Keratinocyte (primary cell): ENCODE measurements at regions not wholly inside any gene's neighbourhood (a gene's known extent, or its start where the extent isn't known, plus 50 kb on each side); places are given as distances from the start of the nearest gene placed in this dataset.

Source experiments
- DNase-seq: peaks from one replicate; pipeline ENCODE4 v3.0.0-alpha.2; 2011; ENCODE audit warnings: low read depth, missing footprints, low spot score
- FAIRE-seq: peaks from 2 replicates; lab custom pipeline; 2011; peaks lifted over from hg19 to GRCh38; lab: Jason Lieb, UNC
- H2AFZ ChIP-seq: 2 replicates; pipeline ENCODE4 v1.6.0; 2012; ENCODE audit warnings: low read length, control low read depth, inconsistent platforms; ENCODE audit not compliant: control insufficient read depth
- H3K27ac ChIP-seq: 2 replicates; pipeline ENCODE4 v1.5.1; 2011; ENCODE audit warnings: low read length; ENCODE audit not compliant: control insufficient read depth, insufficient read depth
- H3K27me3 ChIP-seq: 3 replicates; pipeline ENCODE4 v1.6.0; 2011; ENCODE audit warnings: low read length; ENCODE audit not compliant: control insufficient read depth, insufficient read depth; ENCODE audit errors: extremely low read depth
- H3K36me3 ChIP-seq, 2 experiments: 2 replicates in 1 of 2; 3 replicates in 1 of 2; pipeline ENCODE4 v1.5.1; 2011; ENCODE audit warnings: low read length in 2 of 2, mild to moderate bottlenecking in 1 of 2; ENCODE audit not compliant: control insufficient read depth in 2 of 2, insufficient read depth in 2 of 2; ENCODE audit errors: extremely low read depth in 1 of 2
- H3K4me1 ChIP-seq: 3 replicates; pipeline ENCODE4 v1.5.1; 2011; ENCODE audit warnings: low read length; ENCODE audit not compliant: control insufficient read depth, insufficient read depth; ENCODE audit errors: extremely low read depth
- H3K4me2 ChIP-seq: 3 replicates; pipeline ENCODE4 v1.6.0; 2011; ENCODE audit warnings: low read depth, low read length; ENCODE audit not compliant: control insufficient read depth, insufficient read depth; ENCODE audit errors: extremely low read depth
- H3K4me3 ChIP-seq, 3 experiments: fragments of 200-600 bp in 1 of 3; sonication (generic) in 1 of 3; 2 replicates in 2 of 3; 3 replicates in 1 of 3; pipeline ENCODE4 v1.5.1; 2011 to 2016; ENCODE audit warnings: low read length in 3 of 3, mild to moderate bottlenecking in 3 of 3, control low read depth in 2 of 3, inconsistent platforms in 1 of 3, low read depth in 1 of 3, mixed read lengths in 1 of 3, mixed run types in 1 of 3, moderate library complexity in 1 of 3; ENCODE audit not compliant: control insufficient read depth in 2 of 3, insufficient read depth in 2 of 3; ENCODE audit errors: extremely low read depth in 1 of 3
- H3K79me2 ChIP-seq: 2 replicates; pipeline ENCODE4 v1.6.0; 2012; ENCODE audit warnings: low read length; ENCODE audit not compliant: control insufficient read depth, insufficient read depth
- H3K9ac ChIP-seq: 3 replicates; pipeline ENCODE4 v1.6.0; 2011; ENCODE audit warnings: low read length; ENCODE audit not compliant: control insufficient read depth, insufficient read depth; ENCODE audit errors: extremely low read depth
- H3K9me1 ChIP-seq: 3 replicates; pipeline ENCODE4 v1.6.0; 2011; ENCODE audit warnings: low read length; ENCODE audit not compliant: control insufficient read depth, insufficient read depth; ENCODE audit errors: extremely low read depth
- H3K9me3 ChIP-seq: 2 replicates; pipeline ENCODE4 v1.5.1; 2012; ENCODE audit warnings: low read depth, low read length; ENCODE audit not compliant: control insufficient read depth
- H4K20me1 ChIP-seq: 3 replicates; pipeline ENCODE4 v1.6.0; 2011; ENCODE audit warnings: low read length; ENCODE audit not compliant: control insufficient read depth, insufficient read depth; ENCODE audit errors: extremely low read depth
- EZH2 ChIP-seq: IDR thresholded peaks from one replicate; pipeline ENCODE4 v1.6.1; 2012; ENCODE audit warnings: inconsistent platforms, mild to moderate bottlenecking, low read length, moderate library complexity
- dilution Hi-C: fragments of 300-500 bp; cut with MboI; formaldehyde crosslinking; loops from one replicate; pipeline ENCODE4 v1.7.0; 2020; ENCODE audit warnings: low sequenced_read_pairs; ENCODE audit not compliant: extremely low pct_ligation_motif_present
- TF ChIP-seq, protein P1 (sequence below), 3 experiments: IDR thresholded peaks in 1 of 3; conservative IDR thresholded peaks in 1 of 3; optimal IDR thresholded peaks in 1 of 3; 2 replicates in 2 of 3; 3 replicates in 1 of 3; pipeline versions ENCODE3 to v1.5.1; 2011; ENCODE audit warnings: low read length in 3 of 3, mild to moderate bottlenecking in 3 of 3, moderate library complexity in 2 of 3, control low read depth in 1 of 3, inconsistent platforms in 1 of 3; ENCODE audit not compliant: insufficient read depth in 2 of 3; ENCODE audit errors: extremely low read depth in 1 of 3

- dilution Hi-C loops: no loop called here
- no peak for FAIRE-seq
Measured at GRCh38 chr10:108894402-108895301, 1028.7 kb downstream of the XPNPEP1 start.

DNA sequence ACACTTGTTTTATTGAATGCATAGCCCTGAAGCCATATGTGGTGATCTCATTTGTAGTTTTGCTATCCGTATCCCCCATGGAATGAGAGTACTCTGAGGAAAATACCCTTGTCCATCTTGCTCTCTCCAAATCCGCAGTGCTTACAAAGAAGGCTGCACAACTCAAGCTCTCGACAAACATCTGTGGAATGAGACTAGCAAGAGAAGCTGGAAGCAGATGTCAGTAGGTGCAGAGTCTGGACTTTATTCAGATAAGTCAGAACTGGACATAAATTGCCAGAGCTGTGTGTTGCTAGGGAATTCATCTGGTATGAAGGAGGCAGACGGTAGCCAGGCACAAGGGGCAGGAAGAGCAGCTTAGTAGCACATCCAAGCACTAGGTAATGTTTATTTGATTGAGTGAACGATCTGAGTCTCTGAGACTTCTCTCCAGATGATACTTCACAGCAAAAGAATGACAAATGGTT, 1046.2 kb downstream of the XPNPEP1 start:
- Histone ChIP-seq H4K20me1 (no peaks in the 10 kb centered on the region), H3K79me2 (no peaks in the 10 kb centered on the region), H3K4me3 (no peak overlapping the region), H3K4me2 (no peak overlapping the region), H3K27ac (no peak overlapping the region), H3K9ac (no peak overlapping the region), H3K9me1 (no peaks in the 10 kb centered on the region), H2AFZ (no peak overlapping the region), H3K4me1 (no peaks in the 10 kb centered on the region), H3K9me3 (no peaks in the 10 kb centered on the region), H3K27me3 (no peaks in the 10 kb centered on the region), H3K36me3 (no peaks in the 10 kb centered on the region)
- TF ChIP-seq EZH2: no peak
- TF ChIP-seq, protein P1, sequence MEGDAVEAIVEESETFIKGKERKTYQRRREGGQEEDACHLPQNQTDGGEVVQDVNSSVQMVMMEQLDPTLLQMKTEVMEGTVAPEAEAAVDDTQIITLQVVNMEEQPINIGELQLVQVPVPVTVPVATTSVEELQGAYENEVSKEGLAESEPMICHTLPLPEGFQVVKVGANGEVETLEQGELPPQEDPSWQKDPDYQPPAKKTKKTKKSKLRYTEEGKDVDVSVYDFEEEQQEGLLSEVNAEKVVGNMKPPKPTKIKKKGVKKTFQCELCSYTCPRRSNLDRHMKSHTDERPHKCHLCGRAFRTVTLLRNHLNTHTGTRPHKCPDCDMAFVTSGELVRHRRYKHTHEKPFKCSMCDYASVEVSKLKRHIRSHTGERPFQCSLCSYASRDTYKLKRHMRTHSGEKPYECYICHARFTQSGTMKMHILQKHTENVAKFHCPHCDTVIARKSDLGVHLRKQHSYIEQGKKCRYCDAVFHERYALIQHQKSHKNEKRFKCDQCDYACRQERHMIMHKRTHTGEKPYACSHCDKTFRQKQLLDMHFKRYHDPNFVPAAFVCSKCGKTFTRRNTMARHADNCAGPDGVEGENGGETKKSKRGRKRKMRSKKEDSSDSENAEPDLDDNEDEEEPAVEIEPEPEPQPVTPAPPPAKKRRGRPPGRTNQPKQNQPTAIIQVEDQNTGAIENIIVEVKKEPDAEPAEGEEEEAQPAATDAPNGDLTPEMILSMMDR (optimal IDR thresholded peaks at IDR 0.05 in 1 of 3, IDR thresholded peaks at IDR 0.05 in 1 of 3, conservative IDR thresholded peaks at IDR 0.05 in 1 of 3; ENCODE audit: extremely low read depth in 1 of 3, insufficient read depth in 2 of 3, low read length in 3 of 3): no peak
- FAIRE-seq: no peak
- no peak for DNase-seq
- dilution Hi-C loops: no loop called here

More at GRCh38 chr10:108894402-108895301, 1028.7 kb downstream of the XPNPEP1 start:
- TF ChIP-seq, protein P1 (optimal IDR thresholded peaks at IDR 0.05 in 1 of 3, IDR thresholded peaks at IDR 0.05 in 1 of 3, conservative IDR thresholded peaks at IDR 0.05 in 1 of 3; ENCODE audit: extremely low read depth in 1 of 3, insufficient read depth in 2 of 3, low read length in 3 of 3): no peak
- TF ChIP-seq EZH2: no peak
- no peaks in the 10 kb centered on the region for H3K27me3 ChIP-seq
- H3K9me3 ChIP-seq: no peaks in the 10 kb centered on the region
- no peak overlapping the region for H3K4me2 ChIP-seq
- H3K9me1 ChIP-seq: no peaks in the 10 kb centered on the region
- H3K36me3 ChIP-seq: no peaks in the 10 kb centered on the region
- H3K4me3 ChIP-seq: no peak overlapping the region
- H3K4me1 ChIP-seq: no peaks in the 10 kb centered on the region
- H2AFZ ChIP-seq: no peak overlapping the region
- no peak overlapping the region for H3K27ac ChIP-seq
- DNase-seq: no peak
- no peaks in the 10 kb centered on the region for H3K79me2 ChIP-seq
- H3K9ac ChIP-seq: no peak overlapping the region
- H4K20me1 ChIP-seq: no peaks in the 10 kb centered on the region
